Suprapubic skin (tissue), 3 donors: ENCODE measurements at regions not wholly inside any gene's neighbourhood (a gene's known extent, or its start where the extent isn't known, plus 50 kb on each side); places are given as distances from the start of the nearest gene placed in this dataset.

ENCODE experiments used
- CTCF ChIP-seq, 2 donors: fragments of 200-600 bp in 1 of 2; fragments of 450-650 bp in 1 of 2; sonication (generic) in 1 of 2; IDR thresholded peaks; one replicate each; pipeline ENCODE4 v1.5.1; 2016 to 2019; ENCODE audit warnings: antibody characterized with exemption in 2 of 2, mild to moderate bottlenecking in 1 of 2, moderate library complexity in 1 of 2
- POLR2A ChIP-seq, 2 donors: fragments of 450-650 bp; IDR thresholded peaks; one replicate each; pipeline ENCODE4 v1.6.1; 2017; ENCODE audit warnings: antibody characterized with exemption in 2 of 2, mild to moderate bottlenecking in 2 of 2, moderate library complexity in 2 of 2

DNA sequence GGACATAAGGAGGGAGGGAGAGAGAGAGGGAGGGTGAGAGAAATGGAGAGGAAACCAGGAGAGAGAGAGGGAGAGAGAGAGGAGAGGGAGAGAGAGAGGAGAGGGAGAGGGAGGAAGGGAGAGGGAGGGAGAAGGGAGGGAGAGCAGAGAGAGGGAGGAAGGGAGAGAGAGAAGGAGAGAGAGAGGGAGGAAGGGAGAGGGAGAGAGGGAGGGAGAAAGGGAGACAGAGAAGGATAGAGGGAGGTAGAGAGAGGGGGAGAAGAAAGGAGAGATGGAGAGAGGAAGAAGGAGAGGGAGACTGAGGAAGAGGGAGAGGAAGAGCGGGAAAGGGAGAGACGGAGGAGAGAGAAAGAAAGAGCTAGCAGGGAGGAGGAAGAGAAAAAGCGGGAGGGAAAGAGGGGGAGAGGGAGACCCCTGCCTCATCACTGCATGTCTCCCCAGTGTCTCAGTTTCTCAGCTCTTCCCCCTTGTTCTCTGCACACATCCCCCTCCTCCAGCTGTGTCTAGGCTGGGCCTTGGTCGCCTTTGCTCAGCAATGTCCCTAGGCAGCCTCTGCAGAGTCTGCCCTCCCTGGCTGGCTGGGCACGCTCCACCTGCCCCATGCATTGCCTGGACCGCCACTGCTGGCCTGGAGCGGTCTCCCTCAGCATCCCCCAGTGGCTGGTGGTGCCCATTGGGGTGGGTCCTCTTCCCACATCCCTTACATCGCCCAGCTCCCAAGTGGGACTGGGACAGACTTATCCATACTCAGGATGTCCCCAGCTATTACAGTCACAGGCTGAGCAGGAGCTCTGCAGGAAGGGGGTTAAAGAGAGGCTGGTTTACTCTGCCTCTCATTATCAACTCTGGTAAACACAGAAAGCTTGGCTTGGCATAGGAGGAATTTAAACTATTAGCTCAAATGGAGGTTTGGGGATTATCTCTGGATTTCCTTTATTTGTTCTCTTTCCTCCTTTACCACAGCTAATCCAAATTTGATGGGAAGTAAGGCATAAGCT lies 85.7 kb upstream of the APCDD1 start:
- TF ChIP-seq CTCF (IDR thresholded peaks at IDR 0.05) (no peak), POLR2A (IDR thresholded peaks at IDR 0.05) (no peak)
